Left ventricle myocardium inferior (tissue), 1 donor: ENCODE measurements at regions not wholly inside any gene's neighbourhood (a gene's known extent, or its start where the extent isn't known, plus 50 kb on each side); places are given as distances from the start of the nearest gene placed in this dataset.

Experiments
- DNase-seq: peaks from one replicate; pipeline ENCODE4 v3.0.0-alpha.2; 2020
- H3K27ac ChIP-seq: fragments of 200-600 bp; replicated peaks from 2 replicates; pipeline ENCODE4 v1.8.0; 2021
- H3K27me3 ChIP-seq: fragments of 200-600 bp; 2 replicates; pipeline ENCODE4 v1.8.0; 2021; ENCODE audit warnings: low read depth
- H3K36me3 ChIP-seq: fragments of 200-600 bp; 2 replicates; pipeline ENCODE4 v1.8.0; 2021
- H3K4me1 ChIP-seq: fragments of 200-600 bp; 2 replicates; pipeline ENCODE4 v1.8.0; 2021
- H3K4me3 ChIP-seq: fragments of 200-600 bp; 2 replicates; pipeline ENCODE4 v1.8.0; 2021; ENCODE audit warnings: mild to moderate bottlenecking, moderate library complexity
- H3K9me3 ChIP-seq: fragments of 200-600 bp; replicated peaks from 2 replicates; pipeline ENCODE4 v1.8.0; 2021
- CTCF ChIP-seq: fragments of 200-600 bp; IDR thresholded peaks from 2 replicates; pipeline ENCODE4 v1.8.0; 2021; ENCODE audit warnings: antibody characterized with exemption, mild to moderate bottlenecking, borderline replicate concordance
- intact Hi-C: fragments of 100-400 bp; cut with micrococcal nuclease; formaldehyde crosslinking; loops from one replicate; pipeline ENCODE4 v1.11.0; 2022
- donor health status: DM: no; HTN: yes; CAD: no; lungs with severe emphysema.

- intact Hi-C loops = no loop called here
- TF ChIP-seq CTCF = no peak
Measured at GRCh38 chr1:68551459-68551858, 54.6 kb upstream of the DEPDC1 start.

GRCh38 chr1:68558321-68559026 is 61.6 kb upstream of the DEPDC1 start:
- Histone ChIP-seq H3K4me3 (no peak overlapping the region), H3K27ac (no peak overlapping the region), H3K36me3 (no peaks in the 10 kb centered on the region), H3K27me3 (no peaks in the 10 kb centered on the region), H3K4me1 (no peaks in the 10 kb centered on the region), H3K9me3 (peaks cover 7% of the 10 kb centered on the region)
- intact Hi-C loops = no loop called here
- DNase-seq = no peak
- no peak for TF ChIP-seq CTCF

More at GRCh38 chr1:68551459-68551858, 54.6 kb upstream of the DEPDC1 start:
- no peaks in the 10 kb centered on the region for H3K4me1 ChIP-seq
- no peak overlapping the region for H3K4me3 ChIP-seq
- DNase-seq = no peak
- peaks cover 39% of the 10 kb centered on the region for H3K9me3 ChIP-seq
- no peaks in the 10 kb centered on the region for H3K27me3 ChIP-seq
- H3K27ac ChIP-seq = no peak overlapping the region
- no peaks in the 10 kb centered on the region for H3K36me3 ChIP-seq

- no peak overlapping the region for H3K27ac ChIP-seq
- H3K9me3 ChIP-seq = no peaks in the 10 kb centered on the region
- H3K4me1 ChIP-seq = no peaks in the 10 kb centered on the region
- H3K36me3 ChIP-seq = no peaks in the 10 kb centered on the region
- intact Hi-C loops = no loop called here
- no peak overlapping the region for H3K4me3 ChIP-seq
- TF ChIP-seq CTCF = no peak
- DNase-seq = no peak
- H3K27me3 ChIP-seq = no peaks in the 10 kb centered on the region
Measured at GRCh38 chr1:68565923-68566322, 69.0 kb upstream of the DEPDC1 start.

- Histone ChIP-seq H3K27me3 (peaks cover 12% of the 10 kb centered on the region), H3K4me1 (no peaks in the 10 kb centered on the region), H3K4me3 (no peak overlapping the region), H3K27ac (no peak overlapping the region), H3K9me3 (no peaks in the 10 kb centered on the region), H3K36me3 (no peaks in the 10 kb centered on the region)
- intact Hi-C loops = no loop called here
- TF ChIP-seq CTCF = peak; percentile 40
- DNase-seq = no peak
Measured at GRCh38 chr1:68570871-68571270, 74.0 kb upstream of the DEPDC1 start.

- intact Hi-C loops = no loop called here
- DNase-seq = no peak
- Histone ChIP-seq H3K4me3 (no peak overlapping the region), H3K9me3 (no peaks in the 10 kb centered on the region), H3K4me1 (no peaks in the 10 kb centered on the region), H3K27ac (no peak overlapping the region), H3K36me3 (no peaks in the 10 kb centered on the region), H3K27me3 (peaks cover 20% of the 10 kb centered on the region)
- TF ChIP-seq CTCF = no peak
Measured at GRCh38 chr1:68571454-68572235, 74.8 kb upstream of the DEPDC1 start.
